ENCODE measurements at regions not wholly inside any gene's neighbourhood (a gene's known extent, or its start where the extent isn't known, plus 50 kb on each side); places are given as distances from the start of the nearest gene placed in this dataset.
"Not testable (repeated sequence)": the region's sequence is repeated elsewhere in the genome, so short reads cannot be mapped to it uniquely, and the experiment has no call there.

- no peak for DNase-seq (ENCODE audit: extremely low read depth in 1 of 11, low read depth in 9 of 11, low spot score in 4 of 11)
Observed at GRCh38 chrX:131356725-131357124, 67.6 kb upstream of the IGSF1 start.

- peak in 7 of 11 donors; percentile 1 to 21 (median 16) for DNase-seq (ENCODE audit: extremely low read depth in 1 of 11, low read depth in 9 of 11, low spot score in 4 of 11)
Observed at GRCh38 chrX:131359611-131360010, 70.5 kb upstream of the IGSF1 start.

- peak in 1 of 11 donors; percentile 14 for DNase-seq (ENCODE audit: extremely low read depth in 1 of 11, low read depth in 9 of 11, low spot score in 4 of 11)
Observed at GRCh38 chrX:131365766-131366165, 76.7 kb upstream of the IGSF1 start.

GRCh38 chrX:131366407-131366806, 77.3 kb upstream of the IGSF1 start:
- peak in 5 of 11 donors; percentile 2 to 20 (median 8) for DNase-seq (ENCODE audit: extremely low read depth in 1 of 11, low read depth in 9 of 11, low spot score in 4 of 11)

- DNase-seq (ENCODE audit: extremely low read depth in 1 of 11, low read depth in 9 of 11, low spot score in 4 of 11) = no peak
Observed at GRCh38 chrX:131388293-131388692, 99.2 kb upstream of the IGSF1 start.

DNA sequence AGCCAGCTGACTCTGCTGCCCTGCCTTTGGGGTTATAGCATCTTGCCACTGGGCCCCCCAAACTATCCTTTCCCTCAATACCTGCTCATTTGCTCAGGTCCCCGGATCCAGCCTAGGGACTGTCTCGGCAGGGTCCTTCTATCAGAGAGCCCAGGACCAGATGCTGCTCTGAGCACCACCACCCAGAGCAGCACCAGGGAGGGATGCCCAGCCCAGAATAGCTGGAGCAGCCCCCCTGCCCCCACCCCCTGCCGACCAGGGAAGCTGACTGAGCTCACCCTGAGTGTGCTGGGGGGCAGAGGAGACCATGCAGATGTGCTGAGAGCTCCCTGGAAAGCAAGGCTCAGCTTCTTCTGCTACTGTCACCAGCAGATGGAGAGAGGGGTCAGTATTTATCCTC, 103.6 kb upstream of the IGSF1 start:
- no peak for DNase-seq (ENCODE audit: extremely low read depth in 1 of 11, low read depth in 9 of 11, low spot score in 4 of 11)

DNA sequence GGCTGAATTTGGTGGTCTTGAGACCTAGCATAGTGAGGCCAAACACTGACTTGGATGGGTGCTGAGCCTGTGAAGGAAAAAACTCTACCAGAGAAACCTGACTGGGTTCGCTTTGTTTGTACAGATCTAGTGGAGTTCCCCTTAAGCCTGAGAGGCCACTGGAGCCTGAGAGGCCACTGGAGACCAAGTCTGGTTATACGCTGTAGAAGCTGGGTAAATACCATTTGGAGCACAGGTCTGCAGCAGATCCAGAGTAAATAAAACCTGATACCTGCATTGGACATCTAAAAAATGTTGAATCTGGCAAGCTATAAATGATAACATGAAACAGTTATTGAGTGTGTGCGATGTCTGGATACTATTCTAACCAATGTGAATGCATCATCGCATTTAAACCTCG, 104.3 kb upstream of the IGSF1 start:
- no peak for DNase-seq (ENCODE audit: extremely low read depth in 1 of 11, low read depth in 9 of 11, low spot score in 4 of 11)

- no peak for DNase-seq (ENCODE audit: extremely low read depth in 1 of 11, low read depth in 9 of 11, low spot score in 4 of 11)
Observed at GRCh38 chrX:131394384-131394783, 105.3 kb upstream of the IGSF1 start.

DNA sequence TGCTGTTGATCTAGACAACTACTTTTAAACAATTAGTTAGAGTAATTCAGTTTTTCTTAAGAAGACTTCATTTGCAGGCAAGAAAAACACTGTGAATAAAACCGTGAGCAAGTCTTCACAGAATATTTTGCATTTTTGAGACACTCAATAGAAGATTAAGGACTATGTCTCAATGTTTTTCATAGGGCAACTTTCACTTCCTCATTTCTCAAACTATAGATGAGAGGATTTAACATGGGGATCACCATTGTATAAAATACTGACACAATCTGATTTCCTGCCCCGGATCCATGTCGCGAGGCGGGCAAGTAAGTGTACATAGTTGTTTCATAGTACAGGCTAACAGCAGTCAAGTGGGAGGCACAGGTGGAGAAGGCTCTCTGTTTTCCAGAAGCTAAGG, 108.8 kb upstream of the IGSF1 start:
- DNase-seq (ENCODE audit: extremely low read depth in 1 of 11, low read depth in 9 of 11, low spot score in 4 of 11) = no peak

DNA sequence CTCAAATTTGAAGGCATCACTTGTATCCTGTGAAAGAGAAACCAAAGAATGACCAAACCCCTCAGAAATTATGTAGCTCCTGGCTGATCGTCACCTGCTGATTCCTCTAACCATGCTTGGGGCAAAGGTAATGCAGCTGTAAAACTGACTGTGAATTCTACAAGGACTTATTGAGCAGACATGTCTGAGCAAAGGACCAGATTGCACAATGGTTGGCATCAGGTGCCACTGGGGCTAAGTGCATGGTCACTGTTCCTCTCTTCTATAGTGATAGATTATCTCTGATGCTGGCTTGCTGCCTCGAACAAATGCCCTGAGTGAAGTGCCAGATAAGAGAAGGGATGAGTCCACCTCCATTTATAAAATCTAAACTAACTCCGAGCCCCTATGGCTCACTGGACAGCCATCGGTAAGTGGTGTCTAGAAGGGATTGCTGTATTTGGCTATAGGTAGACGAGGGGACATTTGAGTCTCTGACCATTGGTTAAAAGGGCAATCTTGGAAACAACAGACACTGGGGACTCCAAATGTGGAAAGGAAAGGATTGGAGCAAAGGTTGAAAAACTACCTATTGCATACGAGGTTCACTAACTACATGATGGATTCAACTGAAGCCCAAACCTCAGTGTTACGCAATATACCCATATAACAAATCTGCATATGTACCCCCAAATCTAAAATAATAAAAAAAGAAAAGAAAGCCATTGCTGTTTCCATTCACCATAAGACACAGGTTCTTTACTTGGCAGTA, 110.7 kb upstream of the IGSF1 start:
- no peak for DNase-seq (ENCODE audit: extremely low read depth in 1 of 11, low read depth in 9 of 11, low spot score in 4 of 11)

DNA sequence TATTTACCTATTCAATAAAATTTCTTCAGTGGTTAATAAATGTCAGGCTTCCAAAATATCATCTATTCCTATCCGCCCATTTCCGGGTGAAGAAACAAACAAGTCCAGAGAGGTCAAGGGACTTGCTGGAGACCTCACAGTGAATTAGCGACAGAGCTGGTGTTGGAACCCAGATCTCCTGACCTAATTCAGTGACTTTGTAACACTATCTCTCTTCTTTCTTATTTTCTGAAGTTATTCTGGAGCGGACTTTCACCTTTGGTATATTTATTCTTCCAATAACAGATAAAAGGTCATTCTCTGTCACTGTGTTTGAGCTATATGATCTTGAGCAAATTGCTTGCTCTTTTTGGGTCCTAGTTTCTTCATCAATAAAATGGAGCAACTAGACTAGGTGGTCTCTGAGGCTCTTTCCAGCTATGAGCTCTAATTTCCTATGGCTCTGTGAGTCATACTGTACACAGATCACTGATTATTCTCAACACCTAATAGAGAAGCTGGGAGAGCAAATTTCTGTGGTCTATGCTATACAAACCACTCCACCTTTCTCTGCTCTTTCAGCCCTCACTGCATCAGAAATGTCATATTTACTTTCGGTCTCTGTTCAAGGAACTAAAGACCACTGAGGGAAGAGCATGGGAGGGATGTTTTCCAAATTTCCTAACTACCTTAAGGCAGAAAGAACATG, 113.2 kb upstream of the IGSF1 start:
- no peak for DNase-seq (ENCODE audit: extremely low read depth in 1 of 11, low read depth in 9 of 11, low spot score in 4 of 11)

DNA sequence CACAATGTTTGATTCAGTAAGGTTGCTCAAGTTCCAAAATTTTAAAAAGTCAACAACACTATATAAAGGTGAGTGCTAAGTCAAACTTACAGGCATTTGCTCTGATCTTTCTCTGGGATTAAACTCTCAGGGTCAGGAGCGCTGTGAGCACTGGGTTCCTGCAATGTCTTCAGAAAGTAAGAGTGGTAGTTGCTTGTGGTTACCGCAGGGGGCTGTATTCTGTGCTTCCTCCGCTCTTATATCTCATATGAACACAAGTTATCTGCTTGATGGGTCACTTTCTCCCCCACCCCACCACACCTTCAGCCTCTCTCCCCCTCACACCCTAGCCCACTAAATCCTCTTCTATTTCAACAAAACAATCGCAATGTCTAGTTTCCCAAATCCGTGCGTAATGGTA, 116.4 kb upstream of the IGSF1 start:
- DNase-seq (ENCODE audit: extremely low read depth in 1 of 11, low read depth in 9 of 11, low spot score in 4 of 11) = no peak

DNA sequence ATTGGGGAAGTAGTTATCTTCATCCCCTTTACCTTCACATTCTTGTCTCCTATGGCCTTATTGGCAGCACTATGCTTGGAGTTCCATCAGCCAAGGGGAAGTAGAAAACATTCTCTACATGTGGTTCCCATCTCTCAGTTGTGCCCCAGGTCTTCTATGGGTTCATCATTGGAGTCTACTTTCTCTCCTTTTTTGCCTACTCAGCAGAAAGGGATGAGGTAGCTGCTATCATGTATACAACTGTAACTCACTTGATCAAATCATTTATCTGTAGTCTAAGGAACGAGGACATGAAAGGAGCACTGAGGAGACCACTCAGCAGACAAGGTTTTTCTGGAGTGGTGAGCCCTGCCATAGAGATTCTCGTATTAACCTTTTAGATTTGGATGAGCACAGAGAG, 119.0 kb upstream of the OR13H1 start:
- no peak for DNase-seq (ENCODE audit: extremely low read depth in 1 of 11, low read depth in 9 of 11, low spot score in 4 of 11)

DNA sequence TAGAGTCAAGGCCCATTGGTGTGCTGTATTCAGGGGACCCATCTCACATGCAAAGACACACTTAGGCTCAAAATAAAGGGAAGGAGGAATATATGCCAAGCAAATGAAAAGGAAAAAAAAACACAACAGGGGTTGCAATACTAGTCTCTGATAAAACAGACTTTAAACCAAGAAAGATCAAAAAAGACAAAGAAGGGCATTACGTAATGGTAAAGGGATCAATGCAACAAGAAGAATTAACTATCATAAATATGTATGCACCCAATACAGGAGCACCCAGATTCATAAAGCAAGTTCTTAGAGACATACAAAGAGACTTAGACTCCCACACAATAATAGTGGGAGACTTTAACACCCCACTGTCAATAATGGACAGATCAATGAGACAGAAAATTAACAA, 113.4 kb upstream of the OR13H1 start:
- DNase-seq (ENCODE audit: extremely low read depth in 1 of 11, low read depth in 9 of 11, low spot score in 4 of 11) = not testable (repeated sequence)

- no peak for DNase-seq (ENCODE audit: extremely low read depth in 1 of 11, low read depth in 9 of 11, low spot score in 4 of 11)
Observed at GRCh38 chrX:131441033-131441432, 102.8 kb upstream of the OR13H1 start.

DNA sequence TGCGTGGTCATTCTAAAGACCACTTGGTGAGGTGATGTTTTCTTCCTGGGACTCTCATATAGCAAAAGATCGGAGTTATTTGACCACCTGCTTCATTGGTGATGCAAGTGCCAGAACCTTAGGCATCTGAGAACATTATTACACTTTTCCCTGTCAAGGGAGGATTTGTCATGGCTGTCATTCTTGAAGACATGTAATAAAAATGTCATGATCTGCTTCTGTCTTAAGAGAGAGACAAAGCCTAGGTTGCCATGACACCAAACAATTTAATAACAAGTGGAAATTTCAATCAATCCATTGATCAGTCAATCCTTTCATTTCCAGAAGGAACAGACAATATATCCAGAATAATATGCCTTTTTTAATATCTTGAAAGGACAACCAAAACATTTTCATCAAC, 97.9 kb upstream of the OR13H1 start:
- no peak for DNase-seq (ENCODE audit: extremely low read depth in 1 of 11, low read depth in 9 of 11, low spot score in 4 of 11)

DNA sequence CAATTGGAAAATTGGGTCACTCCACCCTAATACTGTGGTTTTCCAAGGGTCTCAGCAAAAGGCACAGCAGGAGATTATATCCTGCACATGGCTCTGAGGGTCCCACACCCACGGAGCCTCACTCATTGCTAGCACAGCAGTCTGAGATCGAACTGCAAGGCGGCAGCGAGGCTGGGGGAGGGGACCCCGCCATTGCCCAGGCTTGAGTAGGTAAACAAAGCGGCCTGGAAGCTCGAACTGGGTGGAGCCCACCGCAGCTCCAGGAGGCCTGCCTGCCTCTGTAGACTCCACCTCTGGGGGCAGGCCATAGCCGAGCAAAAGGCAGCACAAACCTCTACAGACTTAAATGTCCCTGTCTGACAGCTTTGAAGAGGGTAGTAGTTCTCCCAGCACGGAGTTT, 82.0 kb upstream of the OR13H1 start:
- DNase-seq (ENCODE audit: extremely low read depth in 1 of 11, low read depth in 9 of 11, low spot score in 4 of 11) = not testable (repeated sequence)

DNA sequence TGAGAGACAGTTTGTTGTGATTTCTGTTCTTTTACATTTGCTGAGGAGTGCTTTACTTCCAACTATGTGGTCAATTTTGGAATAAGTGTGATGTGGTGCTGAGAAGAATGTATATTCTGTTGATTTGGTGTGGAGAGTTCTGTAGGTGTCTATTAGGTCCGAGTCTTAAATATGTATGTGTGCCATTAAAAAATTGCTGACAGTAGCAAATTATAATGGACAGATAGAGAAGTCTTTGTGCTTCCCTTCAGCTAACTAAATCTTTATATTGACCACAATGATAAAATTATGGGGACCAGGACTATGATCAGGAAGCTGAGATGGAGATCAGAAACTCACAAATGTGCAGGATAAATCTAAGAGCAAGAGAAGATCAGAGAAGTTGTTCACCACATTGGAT, 70.1 kb upstream of the OR13H1 start:
- not testable (repeated sequence) for DNase-seq (ENCODE audit: extremely low read depth in 1 of 11, low read depth in 9 of 11, low spot score in 4 of 11)

DNA sequence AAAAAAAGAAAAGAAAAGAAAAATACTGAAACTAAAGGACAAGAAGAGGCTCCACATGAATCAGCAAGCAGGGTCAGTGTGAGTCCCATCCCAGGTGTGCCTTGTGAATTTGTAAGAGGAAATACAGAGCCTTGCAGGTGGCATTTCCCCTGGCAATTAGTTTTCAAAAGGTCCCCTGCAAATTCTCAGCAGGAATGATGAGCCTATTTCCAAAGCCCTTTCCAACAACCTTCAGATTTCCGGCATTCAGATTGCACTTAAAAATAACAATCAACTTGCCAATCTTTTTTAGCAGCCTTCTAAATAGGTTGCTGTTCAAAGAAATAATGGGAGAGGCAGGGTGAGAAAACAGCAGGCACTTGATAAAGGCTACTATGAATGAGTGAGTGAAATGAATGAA, 66.4 kb upstream of the OR13H1 start:
- no peak for DNase-seq (ENCODE audit: extremely low read depth in 1 of 11, low read depth in 9 of 11, low spot score in 4 of 11)

All from renal cortex interstitium (tissue), 11 donors.